ENCODE measurements at regions not wholly inside any gene's neighbourhood (a gene's known extent, or its start where the extent isn't known, plus 50 kb on each side); places are given as distances from the start of the nearest gene placed in this dataset.

- no peaks in the 10 kb centered on the region for H3K4me1 ChIP-seq (ENCODE audit: control insufficient read depth, extremely low read depth, insufficient read depth, low read length)
- DNase-seq (ENCODE audit: low read depth, low spot score) (no peak), FAIRE-seq (no peak)
- no peaks in the 10 kb centered on the region for H3K79me2 ChIP-seq (ENCODE audit: control insufficient read depth, insufficient read depth, low read length)
- H3K4me2 ChIP-seq (ENCODE audit: control insufficient read depth, extremely low read depth, insufficient read depth, low read depth, low read length) = no peak overlapping the region
- no peak overlapping the region for H3K4me3 ChIP-seq (ENCODE audit: control insufficient read depth in 2 of 3, extremely low read depth in 1 of 3, insufficient read depth in 2 of 3, low read depth in 1 of 3, low read length in 3 of 3)
- dilution Hi-C loops (cut with MboI; ENCODE audit: extremely low pct_ligation_motif_present, low sequenced_read_pairs) = no loop called here
- no peak overlapping the region for H2AFZ ChIP-seq (ENCODE audit: control insufficient read depth, low read length)
- peaks cover 4% of the 10 kb centered on the region for H3K27me3 ChIP-seq (ENCODE audit: control insufficient read depth, extremely low read depth, insufficient read depth, low read length)
- no peaks in the 10 kb centered on the region for H3K36me3 ChIP-seq (ENCODE audit: control insufficient read depth in 2 of 2, extremely low read depth in 1 of 2, insufficient read depth in 2 of 2, low read length in 2 of 2)
- H3K9ac ChIP-seq (ENCODE audit: control insufficient read depth, extremely low read depth, insufficient read depth, low read length) = no peak overlapping the region
- no peak for TF ChIP-seq EZH2 (IDR thresholded peaks at IDR 0.05; ENCODE audit: low read length)
- no peaks in the 10 kb centered on the region for H3K9me3 ChIP-seq (ENCODE audit: control insufficient read depth, low read depth, low read length)
- H3K9me1 ChIP-seq (ENCODE audit: control insufficient read depth, extremely low read depth, insufficient read depth, low read length) = no peaks in the 10 kb centered on the region
- no peak overlapping the region for H3K27ac ChIP-seq (ENCODE audit: control insufficient read depth, insufficient read depth, low read length)
- H4K20me1 ChIP-seq (ENCODE audit: control insufficient read depth, extremely low read depth, insufficient read depth, low read length) = no peaks in the 10 kb centered on the region
These were observed 498.0 kb downstream of the MATN1 start for GRCh38 chr1:30225357-30225756.

GRCh38 chr1:30219675-30220074, 503.7 kb downstream of the MATN1 start:
- Histone ChIP-seq H3K9ac (ENCODE audit: control insufficient read depth, extremely low read depth, insufficient read depth, low read length) (no peak overlapping the region), H3K36me3 (ENCODE audit: control insufficient read depth in 2 of 2, extremely low read depth in 1 of 2, insufficient read depth in 2 of 2, low read length in 2 of 2) (no peaks in the 10 kb centered on the region), H3K79me2 (ENCODE audit: control insufficient read depth, insufficient read depth, low read length) (no peaks in the 10 kb centered on the region), H3K4me3 (ENCODE audit: control insufficient read depth in 2 of 3, extremely low read depth in 1 of 3, insufficient read depth in 2 of 3, low read depth in 1 of 3, low read length in 3 of 3) (no peak overlapping the region), H2AFZ (ENCODE audit: control insufficient read depth, low read length) (no peak overlapping the region), H3K4me2 (ENCODE audit: control insufficient read depth, extremely low read depth, insufficient read depth, low read depth, low read length) (no peak overlapping the region), H3K4me1 (ENCODE audit: control insufficient read depth, extremely low read depth, insufficient read depth, low read length) (no peaks in the 10 kb centered on the region), H3K9me1 (ENCODE audit: control insufficient read depth, extremely low read depth, insufficient read depth, low read length) (no peaks in the 10 kb centered on the region), H4K20me1 (ENCODE audit: control insufficient read depth, extremely low read depth, insufficient read depth, low read length) (no peaks in the 10 kb centered on the region), H3K9me3 (ENCODE audit: control insufficient read depth, low read depth, low read length) (peaks cover 2% of the 10 kb centered on the region), H3K27ac (ENCODE audit: control insufficient read depth, insufficient read depth, low read length) (no peak overlapping the region), H3K27me3 (ENCODE audit: control insufficient read depth, extremely low read depth, insufficient read depth, low read length) (peaks cover 12% of the 10 kb centered on the region)
- FAIRE-seq (no peak), DNase-seq (ENCODE audit: low read depth, low spot score) (no peak)
- dilution Hi-C loops (cut with MboI; ENCODE audit: extremely low pct_ligation_motif_present, low sequenced_read_pairs) = no loop called here
- TF ChIP-seq EZH2 (IDR thresholded peaks at IDR 0.05; ENCODE audit: low read length) (no peak), CTCF (optimal IDR thresholded peaks at IDR 0.05 in 1 of 3, IDR thresholded peaks at IDR 0.05 in 1 of 3, conservative IDR thresholded peaks at IDR 0.05 in 1 of 3; ENCODE audit: extremely low read depth in 1 of 3, insufficient read depth in 2 of 3, low read length in 3 of 3) (no peak)

- no peak for TF ChIP-seq EZH2 (IDR thresholded peaks at IDR 0.05; ENCODE audit: low read length)
- no peak for TF ChIP-seq CTCF (optimal IDR thresholded peaks at IDR 0.05 in 1 of 3, IDR thresholded peaks at IDR 0.05 in 1 of 3, conservative IDR thresholded peaks at IDR 0.05 in 1 of 3; ENCODE audit: extremely low read depth in 1 of 3, insufficient read depth in 2 of 3, low read length in 3 of 3)
- H2AFZ ChIP-seq (ENCODE audit: control insufficient read depth, low read length) = no peak overlapping the region
- H3K9ac ChIP-seq (ENCODE audit: control insufficient read depth, extremely low read depth, insufficient read depth, low read length) = no peak overlapping the region
- dilution Hi-C loops (cut with MboI; ENCODE audit: extremely low pct_ligation_motif_present, low sequenced_read_pairs) = no loop called here
- peaks cover 2% of the 10 kb centered on the region for H3K9me3 ChIP-seq (ENCODE audit: control insufficient read depth, low read depth, low read length)
- FAIRE-seq (no peak), DNase-seq (ENCODE audit: low read depth, low spot score) (no peak)
- H3K79me2 ChIP-seq (ENCODE audit: control insufficient read depth, insufficient read depth, low read length) = no peaks in the 10 kb centered on the region
- H3K9me1 ChIP-seq (ENCODE audit: control insufficient read depth, extremely low read depth, insufficient read depth, low read length) = no peaks in the 10 kb centered on the region
- no peaks in the 10 kb centered on the region for H4K20me1 ChIP-seq (ENCODE audit: control insufficient read depth, extremely low read depth, insufficient read depth, low read length)
- no peak overlapping the region for H3K27ac ChIP-seq (ENCODE audit: control insufficient read depth, insufficient read depth, low read length)
- no peak overlapping the region for H3K4me3 ChIP-seq (ENCODE audit: control insufficient read depth in 2 of 3, extremely low read depth in 1 of 3, insufficient read depth in 2 of 3, low read depth in 1 of 3, low read length in 3 of 3)
- H3K27me3 ChIP-seq (ENCODE audit: control insufficient read depth, extremely low read depth, insufficient read depth, low read length) = peaks cover 12% of the 10 kb centered on the region
- H3K4me2 ChIP-seq (ENCODE audit: control insufficient read depth, extremely low read depth, insufficient read depth, low read depth, low read length) = no peak overlapping the region
- no peaks in the 10 kb centered on the region for H3K4me1 ChIP-seq (ENCODE audit: control insufficient read depth, extremely low read depth, insufficient read depth, low read length)
- H3K36me3 ChIP-seq (ENCODE audit: control insufficient read depth in 2 of 2, extremely low read depth in 1 of 2, insufficient read depth in 2 of 2, low read length in 2 of 2) = no peaks in the 10 kb centered on the region
These were observed 504.9 kb downstream of the MATN1 start for GRCh38 chr1:30218438-30218837.

Measured in keratinocyte (primary cell).